OCI-LY7 (cell line): ENCODE measurements at regions not wholly inside any gene's neighbourhood (a gene's known extent, or its start where the extent isn't known, plus 50 kb on each side); places are given as distances from the start of the nearest gene placed in this dataset.

Experiments
- BruUV-seq: library from RNA; stranded (reverse); fragments of 400-500 nt; replicated peaks from 2 replicates; lab custom pipeline; 2021; lab: Mats Ljungman, UMichigan
- CTCF ChIA-PET: fragments of 300-600 bp; sonication (Branson Sonifier 250); formaldehyde crosslinking; loops from one replicate; lab custom pipeline; 2022; ENCODE audit warnings: antibody characterized with exemption; ENCODE audit not compliant: unreplicated experiment; lab: Charles Lee
- POLR2A ChIA-PET: fragments of 300-600 bp; sonication (Branson Sonifier 250); formaldehyde crosslinking; loops from one replicate; lab custom pipeline; 2022; ENCODE audit warnings: antibody characterized with exemption; lab: Charles Lee
- DNase-seq: peaks from one replicate; pipeline ENCODE4 v3.0.0-alpha.2; 2015; ENCODE audit warnings: low spot score
- H2AFZ ChIP-seq: fragments of 200-600 bp; sonication (generic), shearing (Covaris generic); 2 replicates; pipeline ENCODE4 v1.6.1; 2014; ENCODE audit warnings: mild to moderate bottlenecking, antibody characterized with exemption, low read length, moderate library complexity
- H3K27ac ChIP-seq: fragments of 200-600 bp; sonication (generic); 2 replicates; pipeline ENCODE4 v1.5.1; 2014; ENCODE audit warnings: mixed run types, low read depth, mild to moderate bottlenecking, moderate library complexity, low read length, inconsistent platforms; ENCODE audit not compliant: poor library complexity, severe bottlenecking
- H3K36me3 ChIP-seq: fragments of 200-600 bp; sonication (generic); 2 replicates; pipeline ENCODE4 v1.6.1; 2014; ENCODE audit warnings: mild to moderate bottlenecking, antibody characterized with exemption, low read length, moderate library complexity, mixed read lengths; ENCODE audit not compliant: insufficient read depth
- H3K4me1 ChIP-seq: fragments of 200-600 bp; sonication (generic); 2 replicates; pipeline ENCODE4 v1.5.1; 2014; ENCODE audit warnings: mild to moderate bottlenecking, low read length; ENCODE audit not compliant: insufficient read depth, poor library complexity, severe bottlenecking
- H3K4me2 ChIP-seq: fragments of 200-600 bp; sonication (generic); 2 replicates; pipeline ENCODE4 v1.6.1; 2014; ENCODE audit warnings: mild to moderate bottlenecking, low read length
- H3K4me3 ChIP-seq: fragments of 200-600 bp; sonication (generic); 2 replicates; pipeline ENCODE4 v1.5.1; 2014; ENCODE audit warnings: mild to moderate bottlenecking, low read depth, low read length; ENCODE audit not compliant: poor library complexity, severe bottlenecking
- H3K79me2 ChIP-seq: fragments of 200-600 bp; sonication (generic); 2 replicates; pipeline ENCODE4 v1.6.1; 2016; ENCODE audit warnings: low read depth, mild to moderate bottlenecking, low read length, moderate library complexity, mixed read lengths; ENCODE audit not compliant: insufficient read depth
- H3K9me2 ChIP-seq: fragments of 200-600 bp; sonication (generic); 2 replicates; pipeline ENCODE4 v1.6.1; 2016; ENCODE audit warnings: mild to moderate bottlenecking, low read length, mixed read lengths; ENCODE audit not compliant: insufficient read depth
- H3K9me3 ChIP-seq: fragments of 200-600 bp; sonication (generic); 2 replicates; pipeline ENCODE4 v1.6.1; 2014; ENCODE audit warnings: mild to moderate bottlenecking, mixed run types, low read length, mixed read lengths
- H4K20me1 ChIP-seq: fragments of 200-600 bp; sonication (generic); 2 replicates; pipeline ENCODE4 v1.6.1; 2014; ENCODE audit warnings: mild to moderate bottlenecking, antibody characterized with exemption, low read length, moderate library complexity, mixed read lengths; ENCODE audit not compliant: insufficient read depth
- CTCF ChIP-seq: fragments of 200-600 bp; sonication (generic); conservative IDR thresholded peaks from 2 replicates; pipeline ENCODE4 v1.5.1; 2014; ENCODE audit warnings: mild to moderate bottlenecking, antibody characterized with exemption, low read length, moderate library complexity, mixed read lengths
- EZH2phosphoT487 ChIP-seq: fragments of 200-600 bp; sonication (generic); IDR thresholded peaks from 2 replicates; pipeline ENCODE4 v1.6.1; 2018; ENCODE audit warnings: low read depth, borderline replicate concordance, mild to moderate bottlenecking, mixed run types, antibody characterized with exemption, low read length, moderate library complexity, mixed read lengths
- intact Hi-C: fragments of 100-400 bp; cut with micrococcal nuclease; formaldehyde crosslinking; loops from one replicate; pipeline ENCODE4 v1.10.0; 2022; ENCODE audit not compliant: unreplicated experiment

GRCh38 chr18:71643822-71644221 lies 900.3 kb downstream of the CBLN2 start:
- intact Hi-C loops: no loop called here
- Histone ChIP-seq H3K36me3 (no peaks in the 10 kb centered on the region), H3K4me1 (no peaks in the 10 kb centered on the region), H3K4me2 (no peak overlapping the region), H3K9me3 (no peaks in the 10 kb centered on the region), H2AFZ (no peak overlapping the region), H3K79me2 (no peaks in the 10 kb centered on the region), H3K27ac (no peak overlapping the region), H3K9me2 (no peaks in the 10 kb centered on the region), H4K20me1 (no peaks in the 10 kb centered on the region), H3K4me3 (no peak overlapping the region)
- TF ChIP-seq CTCF (no peak), EZH2phosphoT487 (no peak)
- BruUV-seq: no TSS peak
- CTCF ChIA-PET: no interaction called here
- POLR2A ChIA-PET: no interaction called here
- no peak for DNase-seq

GRCh38 chr18:71630696-71631095 lies 913.4 kb downstream of the CBLN2 start:
- Histone ChIP-seq H2AFZ (no peak overlapping the region), H3K36me3 (no peaks in the 10 kb centered on the region), H3K9me3 (no peaks in the 10 kb centered on the region), H3K27ac (no peak overlapping the region), H4K20me1 (no peaks in the 10 kb centered on the region), H3K4me2 (no peak overlapping the region), H3K4me1 (no peaks in the 10 kb centered on the region), H3K79me2 (no peaks in the 10 kb centered on the region), H3K4me3 (no peak overlapping the region), H3K9me2 (no peaks in the 10 kb centered on the region)
- no peak for DNase-seq
- no peak for TF ChIP-seq CTCF
- no peak for TF ChIP-seq EZH2phosphoT487
- intact Hi-C loops: no loop called here
- no TSS peak for BruUV-seq
- POLR2A ChIA-PET: no interaction called here
- CTCF ChIA-PET: no interaction called here

- no peak for DNase-seq
- intact Hi-C loops: no loop called here
- ChIA-PET CTCF (no interaction called here), POLR2A (no interaction called here)
- no peaks in the 10 kb centered on the region for H3K4me1 ChIP-seq
- no TSS peak for BruUV-seq
- H2AFZ ChIP-seq: no peak overlapping the region
- no peaks in the 10 kb centered on the region for H3K9me2 ChIP-seq
- H4K20me1 ChIP-seq: no peaks in the 10 kb centered on the region
- H3K79me2 ChIP-seq: no peaks in the 10 kb centered on the region
- H3K9me3 ChIP-seq: no peaks in the 10 kb centered on the region
- no peak overlapping the region for H3K4me2 ChIP-seq
- H3K36me3 ChIP-seq: no peaks in the 10 kb centered on the region
- no peak overlapping the region for H3K4me3 ChIP-seq
- H3K27ac ChIP-seq: no peak overlapping the region
- TF ChIP-seq CTCF (no peak), EZH2phosphoT487 (no peak)
Measured at GRCh38 chr18:71625556-71626090, 918.5 kb downstream of the CBLN2 start.
